MM.1S (cell line): ENCODE measurements at regions not wholly inside any gene's neighbourhood (a gene's known extent, or its start where the extent isn't known, plus 50 kb on each side); places are given as distances from the start of the nearest gene placed in this dataset.

Experiments
- DNase-seq: peaks from one replicate; pipeline ENCODE4 v3.0.0-alpha.2; 2015
- H2AFZ ChIP-seq: fragments of 300-600 bp; sonication (generic); 2 replicates; pipeline ENCODE4 v1.6.0; 2016; ENCODE audit warnings: antibody characterized with exemption, low read length
- H3F3A ChIP-seq: fragments of 300-600 bp; sonication (generic); 2 replicates; pipeline ENCODE4 v1.6.1; 2016; ENCODE audit warnings: mild to moderate bottlenecking, antibody characterized with exemption, low read length, moderate library complexity, mixed read lengths; ENCODE audit not compliant: insufficient read depth
- H3K27ac ChIP-seq: fragments of 300-600 bp; sonication (generic); 2 replicates; pipeline ENCODE4 v1.5.1; 2016; ENCODE audit warnings: mild to moderate bottlenecking, low read length
- H3K27me3 ChIP-seq: fragments of 300-600 bp; sonication (generic); replicated peaks from 2 replicates; pipeline ENCODE4 v1.6.0; 2016; ENCODE audit warnings: low read length; ENCODE audit not compliant: insufficient read depth
- H3K36me3 ChIP-seq: fragments of 300-600 bp; sonication (generic); replicated peaks from 2 replicates; pipeline ENCODE4 v1.6.1; 2016; ENCODE audit warnings: mild to moderate bottlenecking, low read length, mixed read lengths; ENCODE audit not compliant: insufficient read depth
- H3K4me1 ChIP-seq: fragments of 300-600 bp; sonication (generic); 2 replicates; pipeline ENCODE4 v1.6.1; 2016; ENCODE audit warnings: low read length, mixed read lengths
- H3K4me2 ChIP-seq: fragments of 300-600 bp; sonication (generic); 2 replicates; pipeline ENCODE4 v1.6.0; 2016; ENCODE audit warnings: low read depth, low read length
- H3K4me3 ChIP-seq: fragments of 300-600 bp; sonication (generic); 2 replicates; pipeline ENCODE4 v1.5.1; 2016; ENCODE audit warnings: low read length, mixed read lengths
- H3K79me2 ChIP-seq: fragments of 300-600 bp; sonication (generic); 2 replicates; pipeline ENCODE4 v1.6.1; 2016; ENCODE audit warnings: mixed run types, low read length, mixed read lengths
- H3K9ac ChIP-seq: fragments of 300-600 bp; sonication (generic); 2 replicates; pipeline ENCODE4 v1.6.1; 2016; ENCODE audit warnings: low read length, mixed read lengths
- H3K9me2 ChIP-seq: fragments of 300-600 bp; sonication (generic); replicated peaks from 2 replicates; pipeline ENCODE4 v1.6.1; 2016; ENCODE audit warnings: mild to moderate bottlenecking, low read length, mixed read lengths; ENCODE audit not compliant: insufficient read depth
- H3K9me3 ChIP-seq: fragments of 300-600 bp; sonication (generic); replicated peaks from 2 replicates; pipeline ENCODE4 v1.6.1; 2016; ENCODE audit warnings: mild to moderate bottlenecking, low read length, mixed read lengths; ENCODE audit not compliant: insufficient read depth
- H4K20me1 ChIP-seq: fragments of 300-600 bp; sonication (generic); 2 replicates; pipeline ENCODE4 v1.6.1; 2016; ENCODE audit warnings: mild to moderate bottlenecking, low read length, moderate library complexity, mixed read lengths; ENCODE audit not compliant: insufficient read depth
- EZH2 ChIP-seq: fragments of 300-600 bp; sonication (generic); optimal IDR thresholded peaks from 2 replicates; pipeline ENCODE3; 2017; ENCODE audit warnings: low read depth, mild to moderate bottlenecking, antibody characterized with exemption, low read length, mixed read lengths
- EZH2phosphoT487 ChIP-seq: fragments of 300-600 bp; sonication (generic); IDR thresholded peaks from 2 replicates; pipeline ENCODE4 v1.6.1; 2018; ENCODE audit warnings: antibody characterized with exemption, low read length
- TF ChIP-seq, protein P1 (sequence below): fragments of 300-600 bp; sonication (generic); IDR thresholded peaks from 2 replicates; pipeline ENCODE4 v1.5.1; 2016; ENCODE audit warnings: antibody characterized with exemption, low read length, mixed read lengths

DNA sequence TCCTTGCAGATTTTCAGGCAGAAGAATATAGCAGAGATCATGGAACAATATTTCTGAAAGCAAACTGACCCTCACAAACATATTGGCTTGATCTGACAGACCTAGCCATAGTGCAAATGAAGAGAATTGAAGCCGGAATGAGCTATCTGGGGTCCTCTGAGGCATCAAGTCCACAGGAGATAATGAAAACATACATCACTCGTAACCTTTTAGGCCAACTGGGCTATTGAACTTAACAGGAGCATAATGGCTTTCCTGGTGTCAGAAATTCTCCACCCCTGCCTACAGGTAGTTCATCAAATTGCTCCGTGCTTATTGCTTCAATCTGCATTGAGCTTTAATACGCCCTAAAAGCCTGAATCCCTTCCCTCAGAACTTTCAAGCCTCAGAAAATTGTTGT is 1414.6 kb upstream of the TENM4 start:
- no peaks in the 10 kb centered on the region for H3K9me2 ChIP-seq
- H3K9me3 ChIP-seq = no peaks in the 10 kb centered on the region
- H3K9ac ChIP-seq = no peak overlapping the region
- no peak overlapping the region for H3K4me3 ChIP-seq
- no peaks in the 10 kb centered on the region for H3K79me2 ChIP-seq
- H3K27ac ChIP-seq = no peak overlapping the region
- H3K4me2 ChIP-seq = no peak overlapping the region
- DNase-seq = no peak
- TF ChIP-seq, protein P1, sequence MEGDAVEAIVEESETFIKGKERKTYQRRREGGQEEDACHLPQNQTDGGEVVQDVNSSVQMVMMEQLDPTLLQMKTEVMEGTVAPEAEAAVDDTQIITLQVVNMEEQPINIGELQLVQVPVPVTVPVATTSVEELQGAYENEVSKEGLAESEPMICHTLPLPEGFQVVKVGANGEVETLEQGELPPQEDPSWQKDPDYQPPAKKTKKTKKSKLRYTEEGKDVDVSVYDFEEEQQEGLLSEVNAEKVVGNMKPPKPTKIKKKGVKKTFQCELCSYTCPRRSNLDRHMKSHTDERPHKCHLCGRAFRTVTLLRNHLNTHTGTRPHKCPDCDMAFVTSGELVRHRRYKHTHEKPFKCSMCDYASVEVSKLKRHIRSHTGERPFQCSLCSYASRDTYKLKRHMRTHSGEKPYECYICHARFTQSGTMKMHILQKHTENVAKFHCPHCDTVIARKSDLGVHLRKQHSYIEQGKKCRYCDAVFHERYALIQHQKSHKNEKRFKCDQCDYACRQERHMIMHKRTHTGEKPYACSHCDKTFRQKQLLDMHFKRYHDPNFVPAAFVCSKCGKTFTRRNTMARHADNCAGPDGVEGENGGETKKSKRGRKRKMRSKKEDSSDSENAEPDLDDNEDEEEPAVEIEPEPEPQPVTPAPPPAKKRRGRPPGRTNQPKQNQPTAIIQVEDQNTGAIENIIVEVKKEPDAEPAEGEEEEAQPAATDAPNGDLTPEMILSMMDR = no peak
- TF ChIP-seq EZH2 = no peak
- no peak for TF ChIP-seq EZH2phosphoT487
- H3K4me1 ChIP-seq = no peaks in the 10 kb centered on the region
- no peaks in the 10 kb centered on the region for H4K20me1 ChIP-seq
- H3K27me3 ChIP-seq = no peaks in the 10 kb centered on the region
- no peaks in the 10 kb centered on the region for H3F3A ChIP-seq
- H2AFZ ChIP-seq = no peak overlapping the region
- no peaks in the 10 kb centered on the region for H3K36me3 ChIP-seq

GRCh38 chr11:80849253-80849652 is 1408.4 kb upstream of the TENM4 start:
- H3K4me2 ChIP-seq = no peak overlapping the region
- H3K9ac ChIP-seq = no peak overlapping the region
- H3K9me3 ChIP-seq = no peaks in the 10 kb centered on the region
- no peaks in the 10 kb centered on the region for H4K20me1 ChIP-seq
- no peaks in the 10 kb centered on the region for H3K4me1 ChIP-seq
- TF ChIP-seq EZH2phosphoT487 (no peak), EZH2 (no peak)
- TF ChIP-seq, protein P1 = no peak
- H2AFZ ChIP-seq = no peak overlapping the region
- no peak for DNase-seq
- H3K9me2 ChIP-seq = no peaks in the 10 kb centered on the region
- no peaks in the 10 kb centered on the region for H3K27me3 ChIP-seq
- no peaks in the 10 kb centered on the region for H3K79me2 ChIP-seq
- H3K36me3 ChIP-seq = no peaks in the 10 kb centered on the region
- H3K27ac ChIP-seq = no peak overlapping the region
- no peaks in the 10 kb centered on the region for H3F3A ChIP-seq
- no peak overlapping the region for H3K4me3 ChIP-seq

- DNase-seq = no peak
- Histone ChIP-seq H3K9me3 (no peaks in the 10 kb centered on the region), H3K36me3 (no peaks in the 10 kb centered on the region), H3K9ac (no peak overlapping the region), H3K27ac (no peak overlapping the region), H3K79me2 (no peaks in the 10 kb centered on the region), H3K4me2 (no peak overlapping the region), H3K4me3 (no peak overlapping the region), H4K20me1 (no peaks in the 10 kb centered on the region), H2AFZ (no peak overlapping the region), H3K9me2 (no peaks in the 10 kb centered on the region), H3K4me1 (no peaks in the 10 kb centered on the region), H3K27me3 (no peaks in the 10 kb centered on the region), H3F3A (no peaks in the 10 kb centered on the region)
- TF ChIP-seq EZH2phosphoT487 = no peak
- TF ChIP-seq, protein P1 = no peak
- no peak for TF ChIP-seq EZH2
These were observed 1406.1 kb upstream of the TENM4 start for GRCh38 chr11:80846979-80847378.
